HG03575 (cell line): ENCODE measurements at regions not wholly inside any gene's neighbourhood (a gene's known extent, or its start where the extent isn't known, plus 50 kb on each side); places are given as distances from the start of the nearest gene placed in this dataset.
"Not testable (repeated sequence)": the region's sequence is repeated elsewhere in the genome, so short reads cannot be mapped to it uniquely, and the experiment has no call there.

Experiments used
- ATAC-seq: cut with Tn5 transposase; IDR thresholded peaks from one replicate; pipeline ENCODE4 v1.9.1; 2021; ENCODE audit not compliant: unreplicated experiment, insufficient number of reproducible peaks, low FRiP score; ENCODE audit errors: extremely low read depth

DNA sequence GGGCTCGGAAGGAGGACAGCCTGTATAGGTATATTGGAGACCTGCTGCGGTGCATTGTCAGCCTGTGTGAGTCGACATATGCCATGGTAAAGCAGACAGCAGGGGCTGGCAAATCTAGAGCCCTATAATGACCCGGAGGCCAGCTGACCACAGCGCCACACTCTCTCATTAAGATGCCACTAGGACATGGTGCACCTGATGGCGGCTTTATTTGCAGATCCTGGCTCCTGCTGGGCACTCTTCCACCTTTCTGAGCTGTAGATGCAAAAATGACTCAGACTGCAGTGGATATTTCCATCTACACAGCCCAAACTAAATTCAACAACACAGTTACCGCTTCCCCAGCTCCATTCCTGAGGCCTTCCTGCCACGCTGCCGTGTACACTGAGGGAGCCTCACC, 389.9 kb downstream of the TNS1 start:
- no peak for ATAC-seq

DNA sequence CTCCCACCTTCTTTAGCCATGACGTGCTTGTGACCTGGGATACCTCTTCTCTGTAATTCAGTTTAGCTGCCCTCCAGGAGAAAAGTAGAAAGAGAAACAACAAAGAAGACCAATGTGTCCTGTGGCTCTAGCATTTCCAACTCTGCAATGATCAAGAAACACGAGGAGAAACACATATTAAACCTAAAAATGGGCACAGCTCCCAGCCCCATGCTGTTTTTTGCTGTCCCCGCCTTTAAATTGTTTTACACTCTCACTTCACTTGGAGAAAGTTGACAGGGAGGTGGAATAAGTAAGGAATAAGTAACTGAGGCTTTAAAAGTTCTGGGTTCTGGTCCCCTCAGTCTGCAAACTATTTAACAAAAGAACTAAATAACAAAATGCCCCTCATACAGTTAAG, 390.6 kb downstream of the TNS1 start:
- ATAC-seq, result no peak

DNA sequence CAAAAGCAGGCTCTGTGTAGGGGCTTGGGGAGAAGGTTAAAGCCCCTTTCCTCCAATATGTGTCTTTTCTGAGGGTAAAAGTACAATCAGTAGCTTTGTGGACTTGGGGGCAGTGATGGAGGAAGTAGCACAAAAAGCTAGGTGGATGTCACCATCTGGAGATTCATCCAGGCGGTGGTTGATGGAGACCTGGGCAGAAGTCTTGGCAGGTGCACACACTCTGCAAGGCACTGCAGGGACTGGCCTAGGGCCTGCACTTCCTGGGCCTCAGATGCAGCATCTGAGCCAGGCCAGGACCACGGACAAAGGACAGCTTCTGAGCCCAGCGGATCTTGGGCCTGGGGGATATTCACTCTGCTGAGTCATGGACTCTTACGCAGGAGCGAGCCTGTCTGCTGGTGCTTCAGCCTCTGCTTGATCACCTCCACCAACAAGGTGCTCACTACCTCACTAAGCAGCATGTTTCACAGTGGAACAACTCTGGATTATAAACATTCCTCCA, 391.1 kb downstream of the TNS1 start:
- no peak for ATAC-seq

- no peak for ATAC-seq
Observed at GRCh38 chr2:217611056-217611455, 391.7 kb downstream of the TNS1 start.

DNA sequence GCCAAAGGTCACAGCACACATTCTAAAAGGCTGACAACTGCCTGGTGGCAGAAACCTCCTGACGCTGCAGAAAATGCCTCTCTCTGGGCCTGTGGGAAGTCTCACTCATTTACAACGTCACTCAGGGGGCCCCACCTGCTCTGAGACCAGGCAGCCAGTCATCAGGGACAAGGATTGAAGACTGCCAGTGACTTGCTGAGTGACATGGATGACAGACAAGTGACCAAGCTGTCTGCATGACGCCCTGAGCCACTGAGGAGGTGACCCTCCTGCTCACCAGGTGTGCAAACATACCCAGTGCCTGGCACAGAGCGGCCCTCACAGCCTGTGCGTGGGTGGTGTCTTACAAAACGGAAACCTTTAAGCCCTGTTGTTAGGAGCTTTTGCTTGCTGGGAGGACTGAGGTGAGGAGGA, 392.4 kb downstream of the TNS1 start:
- ATAC-seq, result no peak

- ATAC-seq, result no peak
Observed at GRCh38 chr2:217609952-217610351, 392.8 kb downstream of the TNS1 start.

DNA sequence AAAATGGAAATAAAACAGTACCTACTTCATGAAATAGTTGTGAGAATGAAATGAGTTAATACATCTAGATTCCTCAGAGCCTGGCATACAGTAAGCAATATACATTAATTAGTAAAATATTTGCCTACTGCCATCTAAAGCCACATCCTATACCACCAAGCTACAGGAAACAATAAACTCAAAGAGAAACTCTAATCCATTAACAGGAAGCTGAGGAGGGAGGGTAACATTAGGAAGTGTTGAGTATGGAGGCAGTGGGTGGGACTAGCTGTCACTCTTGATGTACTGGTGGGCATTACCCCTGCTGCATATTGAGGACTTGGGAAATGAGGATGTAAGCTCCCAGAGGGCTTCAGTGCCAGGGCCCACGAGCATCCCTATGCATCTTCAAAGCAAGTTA, 396.5 kb downstream of the TNS1 start:
- ATAC-seq, result no peak

GRCh38 chr2:217604527-217605194, 398.1 kb downstream of the TNS1 start:
- no peak for ATAC-seq

GRCh38 chr2:217601601-217602000, 401.2 kb downstream of the TNS1 start:
- ATAC-seq, result no peak

DNA sequence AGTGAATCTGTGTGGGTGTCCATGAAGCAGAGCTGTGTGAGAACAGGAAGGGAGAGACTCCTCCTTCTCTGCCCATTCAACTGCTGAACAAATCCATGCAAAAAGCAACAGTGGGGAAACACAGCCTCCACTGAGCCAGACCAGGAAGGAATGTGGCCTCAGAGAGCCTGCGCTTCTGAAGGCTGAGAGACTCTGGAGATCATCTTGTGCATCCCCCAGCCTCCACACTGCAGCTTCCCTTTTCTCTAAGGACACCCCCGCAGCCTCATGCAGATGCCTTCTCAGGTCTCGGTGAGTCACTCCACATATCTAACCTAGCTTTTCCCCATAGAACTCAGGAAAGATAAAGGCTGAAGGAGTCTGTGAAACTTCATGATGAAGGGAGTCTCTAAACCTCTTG, 402.9 kb downstream of the TNS1 start:
- ATAC-seq, result no peak

DNA sequence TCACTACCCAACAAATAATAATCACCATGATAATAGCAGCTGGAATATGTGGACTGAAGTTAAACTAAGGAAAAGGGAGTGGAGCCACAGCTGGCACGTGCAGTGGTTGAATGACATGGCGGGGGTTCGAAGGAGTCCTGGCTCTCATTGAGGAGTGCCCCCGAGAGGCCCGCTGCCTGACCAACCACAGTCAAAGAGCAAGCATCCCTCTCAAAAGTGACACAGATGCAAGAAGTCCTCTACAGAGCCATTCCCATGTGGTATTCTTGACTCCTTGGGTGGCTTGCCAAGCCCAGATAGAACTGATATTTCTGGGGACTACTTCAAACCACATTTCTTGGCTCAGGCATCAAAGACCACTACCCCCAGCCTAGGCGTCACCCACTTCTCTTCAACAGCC, 405.1 kb downstream of the TNS1 start:
- no peak for ATAC-seq

DNA sequence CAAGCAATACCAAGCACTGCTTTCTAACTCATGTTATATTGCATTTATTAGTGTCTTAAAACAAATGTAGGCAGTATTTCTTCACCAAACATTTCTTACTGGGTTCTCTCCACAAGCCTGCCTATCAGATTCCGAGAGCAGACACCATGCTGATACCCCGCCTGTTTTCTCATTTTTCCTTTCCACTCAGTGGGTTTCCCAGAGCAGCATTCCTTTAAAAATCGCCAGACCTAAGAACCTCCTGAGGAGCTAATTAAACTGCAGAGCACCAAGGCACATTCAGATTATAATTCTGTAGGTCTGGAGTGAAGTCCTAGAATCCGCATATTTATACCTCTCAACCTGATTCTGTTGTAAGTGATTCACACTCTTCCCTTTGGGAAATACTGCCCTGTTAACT, 405.6 kb downstream of the TNS1 start:
- no peak for ATAC-seq

DNA sequence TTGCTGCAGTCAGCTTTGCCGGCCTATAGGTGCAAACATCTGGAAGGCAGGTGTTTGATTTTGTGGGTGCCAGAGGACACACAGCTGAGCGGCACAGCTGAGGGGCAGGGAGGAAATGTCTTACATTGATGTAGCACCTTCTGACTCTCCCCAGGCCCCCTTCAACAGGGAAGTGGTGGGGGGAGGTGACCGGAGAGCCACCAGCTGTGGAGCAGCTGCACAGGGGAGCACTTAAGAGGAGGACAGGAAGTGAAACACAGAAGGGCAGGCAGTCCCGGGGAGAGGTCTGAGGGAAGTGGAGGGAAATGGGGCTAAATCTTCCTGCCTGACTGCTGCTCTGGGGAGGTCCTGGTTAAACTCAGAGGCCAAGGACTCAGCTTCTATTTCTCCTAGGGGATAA, 409.1 kb downstream of the TNS1 start:
- no peak for ATAC-seq

DNA sequence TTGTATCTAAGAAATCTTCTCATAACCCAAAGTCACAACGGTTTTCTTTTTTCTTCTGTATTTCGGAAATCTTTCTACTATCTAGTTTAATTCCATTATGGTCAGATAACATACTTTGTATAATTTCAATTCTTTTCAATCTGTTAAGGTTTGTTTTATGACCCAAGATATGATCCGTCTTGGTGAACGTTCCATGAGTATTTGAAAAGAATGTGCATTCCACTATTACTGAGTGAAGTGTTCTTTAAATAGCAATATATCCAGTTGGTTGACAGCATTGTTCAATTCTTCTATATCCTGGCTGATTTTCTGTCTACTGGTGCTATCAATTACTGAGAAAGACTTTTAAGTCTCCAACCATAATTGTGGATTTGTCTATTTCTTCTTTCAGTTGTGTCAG, 414.5 kb downstream of the TNS1 start:
- no peak for ATAC-seq

GRCh38 chr2:217585362-217585761, 417.4 kb downstream of the TNS1 start:
- ATAC-seq, result no peak

GRCh38 chr2:217580407-217580806, 422.4 kb downstream of the TNS1 start:
- ATAC-seq, result not testable (repeated sequence)

- ATAC-seq, result no peak
Observed at GRCh38 chr2:217573571-217573970, 429.2 kb downstream of the TNS1 start.

DNA sequence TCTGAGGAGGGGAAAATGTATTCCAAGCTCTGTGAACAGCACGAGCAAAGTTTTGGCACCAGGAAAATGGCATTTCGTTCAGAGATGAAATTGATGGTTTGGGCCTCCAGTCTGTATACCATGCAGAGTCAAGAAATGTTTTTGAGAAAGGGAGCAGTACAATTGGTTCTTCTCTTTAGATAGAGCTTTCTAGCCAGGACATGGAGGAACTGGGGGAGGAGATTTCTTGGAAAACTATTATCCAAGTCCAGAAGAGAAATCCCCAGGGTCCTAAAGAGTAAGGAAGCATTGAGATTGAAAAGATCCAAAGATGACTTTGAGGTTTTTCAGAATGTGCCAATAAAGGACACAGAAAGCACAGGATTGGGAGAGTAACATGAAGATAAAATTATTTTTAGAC, 432.4 kb downstream of the TNS1 start:
- no peak for ATAC-seq

DNA sequence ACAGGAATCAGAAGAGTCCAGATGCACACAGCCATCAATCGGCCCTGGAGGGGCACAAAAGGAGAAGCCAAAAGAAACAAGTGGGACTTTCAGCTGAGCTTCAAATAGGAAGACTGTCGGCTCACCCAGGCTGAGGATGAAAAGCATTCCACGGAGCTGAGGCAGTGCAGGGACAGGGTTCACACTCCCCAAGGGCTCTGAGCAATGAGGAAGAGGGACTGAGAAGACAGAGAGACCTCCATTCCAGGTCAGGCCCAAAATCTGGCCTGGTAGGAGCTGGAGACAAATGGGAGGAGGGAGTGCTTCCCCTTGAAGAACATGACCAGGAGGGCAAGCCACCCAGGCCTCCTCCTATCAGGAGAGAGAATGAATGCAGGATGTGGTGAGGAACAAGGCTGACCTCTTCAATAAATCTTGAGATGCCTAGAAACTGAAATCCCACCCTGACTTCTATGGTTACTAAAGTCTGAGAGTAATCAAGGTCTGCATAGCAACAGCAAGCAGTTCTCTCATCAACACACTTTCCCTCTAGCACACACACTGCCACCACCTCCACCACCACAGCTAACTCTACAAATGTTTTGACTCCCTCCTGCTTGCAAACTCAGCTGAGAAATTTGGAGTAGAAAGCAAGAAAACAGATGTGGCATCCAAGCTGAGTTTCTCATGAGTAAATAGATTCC, 434.4 kb downstream of the TNS1 start:
- no peak for ATAC-seq

- no peak for ATAC-seq
Observed at GRCh38 chr2:217563565-217563964, 439.2 kb downstream of the TNS1 start.
